OCI-LY3 (cell line): ENCODE measurements at regions not wholly inside any gene's neighbourhood (a gene's known extent, or its start where the extent isn't known, plus 50 kb on each side); places are given as distances from the start of the nearest gene placed in this dataset.

Experiments used
- EZH2phosphoT487 ChIP-seq: fragments of 200-600 bp; shearing (Covaris generic); IDR thresholded peaks from 2 replicates; pipeline ENCODE4 v1.6.1; 2018; ENCODE audit warnings: antibody characterized with exemption, mixed run types, low read depth
- TF ChIP-seq, protein P1 (sequence below): fragments of 200-600, 300-600 bp; sonication (generic); IDR thresholded peaks from 2 replicates; pipeline ENCODE4 v1.5.1; 2014; ENCODE audit warnings: antibody characterized with exemption, low read length, low read depth

DNA sequence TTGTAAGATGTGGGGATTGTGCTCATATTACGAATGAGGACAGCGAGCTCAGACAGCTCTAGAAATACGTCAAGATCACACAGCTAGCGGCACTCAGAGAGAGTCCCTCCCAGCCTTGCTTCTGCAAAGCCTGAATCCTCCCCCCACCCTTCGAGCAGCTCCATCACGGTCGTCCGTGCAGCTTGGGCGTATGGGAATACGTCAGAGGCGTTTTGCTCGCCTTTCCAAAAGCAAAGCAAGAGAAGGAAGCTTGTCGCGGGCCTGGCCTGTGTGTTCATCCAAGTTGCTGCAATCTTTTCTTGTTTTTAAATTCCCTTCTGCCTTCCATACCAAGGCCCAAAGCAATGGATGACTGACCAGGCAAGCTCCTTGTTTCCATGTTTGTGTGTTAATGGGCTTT is 125.5 kb upstream of the IRF2BP2 start:
- TF ChIP-seq, protein P1, sequence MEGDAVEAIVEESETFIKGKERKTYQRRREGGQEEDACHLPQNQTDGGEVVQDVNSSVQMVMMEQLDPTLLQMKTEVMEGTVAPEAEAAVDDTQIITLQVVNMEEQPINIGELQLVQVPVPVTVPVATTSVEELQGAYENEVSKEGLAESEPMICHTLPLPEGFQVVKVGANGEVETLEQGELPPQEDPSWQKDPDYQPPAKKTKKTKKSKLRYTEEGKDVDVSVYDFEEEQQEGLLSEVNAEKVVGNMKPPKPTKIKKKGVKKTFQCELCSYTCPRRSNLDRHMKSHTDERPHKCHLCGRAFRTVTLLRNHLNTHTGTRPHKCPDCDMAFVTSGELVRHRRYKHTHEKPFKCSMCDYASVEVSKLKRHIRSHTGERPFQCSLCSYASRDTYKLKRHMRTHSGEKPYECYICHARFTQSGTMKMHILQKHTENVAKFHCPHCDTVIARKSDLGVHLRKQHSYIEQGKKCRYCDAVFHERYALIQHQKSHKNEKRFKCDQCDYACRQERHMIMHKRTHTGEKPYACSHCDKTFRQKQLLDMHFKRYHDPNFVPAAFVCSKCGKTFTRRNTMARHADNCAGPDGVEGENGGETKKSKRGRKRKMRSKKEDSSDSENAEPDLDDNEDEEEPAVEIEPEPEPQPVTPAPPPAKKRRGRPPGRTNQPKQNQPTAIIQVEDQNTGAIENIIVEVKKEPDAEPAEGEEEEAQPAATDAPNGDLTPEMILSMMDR, result no peak
- no peak for TF ChIP-seq EZH2phosphoT487
